Astrocyte (in vitro differentiated cells and primary cell): ENCODE measurements at regions not wholly inside any gene's neighbourhood (a gene's known extent, or its start where the extent isn't known, plus 50 kb on each side); places are given as distances from the start of the nearest gene placed in this dataset.
A peak's percentile ranks its signal among the peaks of the same experiment; 100 is the strongest.

Source experiments
- DNase-seq: peaks from one replicate; pipeline ENCODE4 v3.0.0-alpha.2; 2010; ENCODE audit warnings: low read depth
- FAIRE-seq: peaks from 2 replicates; lab custom pipeline; 2011; peaks lifted over from hg19 to GRCh38; lab: Jason Lieb, UNC
- H2AFZ ChIP-seq: 2 replicates; pipeline ENCODE4 v1.6.0; 2012; ENCODE audit warnings: low read depth, low read length, inconsistent platforms
- H3K27ac ChIP-seq: 2 replicates; pipeline ENCODE4 v1.5.1; 2011; ENCODE audit warnings: low read depth, low read length, inconsistent platforms
- H3K27me3 ChIP-seq: 2 replicates; pipeline ENCODE4 v1.6.0; 2011; ENCODE audit warnings: low read length, inconsistent platforms; ENCODE audit not compliant: insufficient read depth
- H3K36me3 ChIP-seq: 2 replicates; pipeline ENCODE4 v1.5.1; 2011; ENCODE audit warnings: low read length, inconsistent platforms; ENCODE audit not compliant: insufficient read depth
- H3K4me1 ChIP-seq: 2 replicates; pipeline ENCODE4 v1.5.1; 2011; ENCODE audit warnings: low read length, inconsistent platforms; ENCODE audit not compliant: insufficient read depth
- H3K4me2 ChIP-seq: 2 replicates; pipeline ENCODE4 v1.6.0; 2012; ENCODE audit warnings: low read length, inconsistent platforms
- H3K4me3 ChIP-seq: 2 replicates; pipeline ENCODE4 v1.5.1; 2011; ENCODE audit warnings: low read depth, mild to moderate bottlenecking, low read length, inconsistent platforms; ENCODE audit not compliant: insufficient read depth
- H3K79me2 ChIP-seq: 2 replicates; pipeline ENCODE4 v1.6.0; 2012; ENCODE audit warnings: mild to moderate bottlenecking, low read length, inconsistent platforms; ENCODE audit not compliant: insufficient read depth
- H3K9ac ChIP-seq: 2 replicates; pipeline ENCODE4 v1.6.0; 2012; ENCODE audit warnings: mild to moderate bottlenecking, low read length, inconsistent platforms
- H3K9me3 ChIP-seq: 2 replicates; pipeline ENCODE4 v1.5.1; 2012; ENCODE audit warnings: low read depth, mild to moderate bottlenecking, low read length, inconsistent platforms; ENCODE audit not compliant: insufficient read depth
- H4K20me1 ChIP-seq: 2 replicates; pipeline ENCODE4 v1.6.0; 2012; ENCODE audit warnings: low read length, inconsistent platforms; ENCODE audit not compliant: insufficient read depth
- H3K27ac Mint-ChIP-seq: one replicate; pipeline ENCODE4 v1.8.0; 2021; ENCODE audit warnings: mild to moderate bottlenecking, mixed read lengths; ENCODE audit not compliant: unreplicated experiment
- H3K27me3 Mint-ChIP-seq: one replicate; pipeline ENCODE4 v1.8.0; 2021; ENCODE audit warnings: low read depth, mixed read lengths; ENCODE audit not compliant: unreplicated experiment
- H3K36me3 Mint-ChIP-seq: one replicate; pipeline ENCODE4 v1.8.0; 2021; ENCODE audit warnings: low read depth, mixed read lengths; ENCODE audit not compliant: unreplicated experiment
- H3K4me1 Mint-ChIP-seq: one replicate; pipeline ENCODE4 v1.8.0; 2021; ENCODE audit warnings: low read depth, mixed read lengths; ENCODE audit not compliant: unreplicated experiment
- H3K4me3 Mint-ChIP-seq: one replicate; pipeline ENCODE4 v1.8.0; 2021; ENCODE audit warnings: mild to moderate bottlenecking, moderate library complexity, mixed read lengths; ENCODE audit not compliant: unreplicated experiment
- H3K9me3 Mint-ChIP-seq: one replicate; pipeline ENCODE4 v1.8.0; 2021; ENCODE audit warnings: mild to moderate bottlenecking, mixed read lengths; ENCODE audit not compliant: unreplicated experiment
- EZH2 ChIP-seq: IDR thresholded peaks from 2 replicates; pipeline ENCODE4 v1.6.1; 2012; ENCODE audit warnings: mild to moderate bottlenecking, low read length, inconsistent platforms; ENCODE audit not compliant: insufficient read depth
- TF ChIP-seq, protein P1 (sequence below): IDR thresholded peaks from 2 replicates; pipeline ENCODE4 v1.5.1; 2011; ENCODE audit warnings: low read depth, mild to moderate bottlenecking, inconsistent platforms, low read length, moderate library complexity; ENCODE audit not compliant: insufficient read depth

DNA sequence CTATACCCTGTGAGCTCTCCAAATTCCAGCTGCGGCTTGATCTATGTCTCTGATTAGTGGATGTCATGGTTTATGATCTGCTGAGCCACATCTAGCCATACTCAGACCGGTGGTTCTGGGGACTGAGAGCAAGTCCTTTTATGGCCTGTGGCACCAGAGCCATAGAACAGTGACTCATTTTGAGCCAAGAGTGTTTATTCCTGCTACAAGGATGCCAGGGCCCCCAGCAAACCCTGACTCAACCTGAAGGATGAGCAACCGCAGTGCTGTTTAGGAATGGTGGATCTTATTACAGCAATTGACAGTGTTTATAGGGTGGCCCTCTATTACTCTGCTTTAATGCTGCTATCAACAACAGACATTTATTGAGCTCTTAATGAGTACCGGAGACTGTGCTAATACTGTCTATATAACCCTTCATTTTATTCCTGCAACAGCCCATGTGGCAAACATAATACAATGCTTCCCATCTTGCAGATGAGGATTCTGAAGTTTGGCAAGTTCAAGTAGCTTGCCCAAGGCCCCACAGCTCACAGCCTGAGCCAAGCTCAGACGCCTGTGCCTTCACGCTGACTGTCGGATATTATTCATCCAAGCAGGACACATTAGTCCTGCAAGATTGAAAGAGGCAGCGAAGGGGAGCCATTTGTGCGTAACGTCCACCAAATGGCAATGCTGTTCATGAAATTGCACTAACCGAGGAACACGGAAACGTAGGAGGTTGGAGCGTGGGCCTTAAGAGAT lies 273.6 kb upstream of the PWP1 start:
- Histone ChIP-seq H3K27me3 (no peaks in the 10 kb centered on the region), H4K20me1 (no peaks in the 10 kb centered on the region), H3K27ac (no peak overlapping the region), H3K36me3 (no peaks in the 10 kb centered on the region), H3K9me3 (no peaks in the 10 kb centered on the region), H2AFZ (peak overlapping the region; percentile 5), H3K79me2 (no peaks in the 10 kb centered on the region), H3K9ac (no peak overlapping the region), H3K4me3 (no peak overlapping the region), H3K4me2 (peak overlapping the region; percentile 53), H3K4me1 (peaks cover 29% of the 10 kb centered on the region)
- Mint-ChIP-seq H3K4me1 (peaks cover 24% of the 10 kb centered on the region), H3K9me3 (no peaks in the 10 kb centered on the region), H3K36me3 (no peaks in the 10 kb centered on the region), H3K27ac (no peak overlapping the region), H3K4me3 (peak overlapping the region; percentile 9), H3K27me3 (no peaks in the 10 kb centered on the region)
- FAIRE-seq (peak; percentile 89), DNase-seq (peak; percentile 66)
- TF ChIP-seq, protein P1, sequence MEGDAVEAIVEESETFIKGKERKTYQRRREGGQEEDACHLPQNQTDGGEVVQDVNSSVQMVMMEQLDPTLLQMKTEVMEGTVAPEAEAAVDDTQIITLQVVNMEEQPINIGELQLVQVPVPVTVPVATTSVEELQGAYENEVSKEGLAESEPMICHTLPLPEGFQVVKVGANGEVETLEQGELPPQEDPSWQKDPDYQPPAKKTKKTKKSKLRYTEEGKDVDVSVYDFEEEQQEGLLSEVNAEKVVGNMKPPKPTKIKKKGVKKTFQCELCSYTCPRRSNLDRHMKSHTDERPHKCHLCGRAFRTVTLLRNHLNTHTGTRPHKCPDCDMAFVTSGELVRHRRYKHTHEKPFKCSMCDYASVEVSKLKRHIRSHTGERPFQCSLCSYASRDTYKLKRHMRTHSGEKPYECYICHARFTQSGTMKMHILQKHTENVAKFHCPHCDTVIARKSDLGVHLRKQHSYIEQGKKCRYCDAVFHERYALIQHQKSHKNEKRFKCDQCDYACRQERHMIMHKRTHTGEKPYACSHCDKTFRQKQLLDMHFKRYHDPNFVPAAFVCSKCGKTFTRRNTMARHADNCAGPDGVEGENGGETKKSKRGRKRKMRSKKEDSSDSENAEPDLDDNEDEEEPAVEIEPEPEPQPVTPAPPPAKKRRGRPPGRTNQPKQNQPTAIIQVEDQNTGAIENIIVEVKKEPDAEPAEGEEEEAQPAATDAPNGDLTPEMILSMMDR = no peak
- TF ChIP-seq EZH2 = no peak

DNA sequence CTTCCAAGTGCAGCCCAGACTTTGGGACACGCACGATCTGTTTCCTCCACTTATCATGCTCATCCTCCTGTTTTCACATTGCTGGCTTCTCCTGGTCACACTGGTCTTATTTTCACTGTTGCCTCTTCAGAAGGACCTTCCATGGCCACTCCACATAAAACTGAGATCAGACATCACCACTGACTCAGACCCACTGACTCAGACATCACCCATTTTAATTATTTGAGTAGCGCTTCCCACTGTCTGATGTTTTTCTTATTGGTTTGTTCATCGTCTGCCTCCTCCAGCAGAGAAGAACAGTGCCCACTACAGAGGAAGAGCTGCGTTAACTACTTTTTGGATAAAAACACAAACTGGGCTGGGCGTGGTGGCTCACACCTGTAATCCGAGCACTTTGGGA lies 270.5 kb upstream of the PWP1 start:
- H3K9me3 ChIP-seq = no peaks in the 10 kb centered on the region

More for the DNA sequence above, 270.5 kb upstream of the PWP1 start:
- no peak overlapping the region for H3K4me3 ChIP-seq
- FAIRE-seq (peak; percentile 39), DNase-seq (peak; percentile 87)
- peak overlapping the region; percentile 62 for H3K9ac ChIP-seq
- peak overlapping the region; percentile 78 for H3K27ac Mint-ChIP-seq
- peaks cover 24% of the 10 kb centered on the region for H3K4me1 Mint-ChIP-seq
- H3K4me3 Mint-ChIP-seq = no peak overlapping the region
- TF ChIP-seq, protein P1 = no peak
- TF ChIP-seq EZH2 = no peak
- H3K27ac ChIP-seq = peak overlapping the region; percentile 79
- peaks cover 29% of the 10 kb centered on the region for H3K4me1 ChIP-seq
- H3K36me3 Mint-ChIP-seq = peaks cover 1% of the 10 kb centered on the region
- H3K36me3 ChIP-seq = no peaks in the 10 kb centered on the region
- H2AFZ ChIP-seq = no peak overlapping the region
- no peaks in the 10 kb centered on the region for H3K27me3 ChIP-seq
- H3K79me2 ChIP-seq = no peaks in the 10 kb centered on the region
- peaks cover 7% of the 10 kb centered on the region for H3K9me3 Mint-ChIP-seq
- H3K27me3 Mint-ChIP-seq = no peaks in the 10 kb centered on the region
- no peaks in the 10 kb centered on the region for H4K20me1 ChIP-seq
- peak overlapping the region; percentile 34 for H3K4me2 ChIP-seq
